Activated CD8-positive, alpha-beta T cell treated with anti-CD3 and anti-CD28 coated beads for 36 hours (primary cell): ENCODE measurements at regions not wholly inside any gene's neighbourhood (a gene's known extent, or its start where the extent isn't known, plus 50 kb on each side); places are given as distances from the start of the nearest gene placed in this dataset.

Experiments
- ATAC-seq: fragments of 200-7000 bp; cut with Tn5 transposase; one replicate; pipeline ENCODE4 v1.10.0; 2021; ENCODE audit warnings: mild to moderate bottlenecking, moderate library complexity
- CTCF ChIA-PET: fragments of 350-600 bp; sonication (Branson Sonifier 250); formaldehyde crosslinking; loops from one replicate; lab custom pipeline; 2021; ENCODE audit warnings: antibody characterized with exemption; lab: Charles Lee
- POLR2A ChIA-PET: fragments of 350-600 bp; sonication (Branson Sonifier 250); formaldehyde crosslinking; loops from one replicate; lab custom pipeline; 2021; ENCODE audit warnings: antibody characterized with exemption; lab: Charles Lee
- DNase-seq: peaks from one replicate; pipeline ENCODE4 v3.0.0-alpha.2; 2020
- H3K27ac Mint-ChIP-seq: one replicate; pipeline ENCODE4 v1.8.0; 2021; ENCODE audit warnings: mild to moderate bottlenecking, mixed read lengths
- H3K27me3 Mint-ChIP-seq: one replicate; pipeline ENCODE4 v1.8.0; 2021; ENCODE audit warnings: mixed read lengths
- H3K36me3 Mint-ChIP-seq: one replicate; pipeline ENCODE4 v1.8.0; 2021; ENCODE audit warnings: low read depth, mixed read lengths
- H3K4me1 Mint-ChIP-seq: one replicate; pipeline ENCODE4 v1.8.0; 2021; ENCODE audit warnings: low read depth, mixed read lengths
- H3K4me3 Mint-ChIP-seq: one replicate; pipeline ENCODE4 v1.8.0; 2021; ENCODE audit warnings: mild to moderate bottlenecking, moderate library complexity, mixed read lengths
- H3K9me3 Mint-ChIP-seq: one replicate; pipeline ENCODE4 v1.8.0; 2021; ENCODE audit warnings: mixed read lengths
- intact Hi-C: fragments of 100-400 bp; cut with micrococcal nuclease; formaldehyde crosslinking; loops from one replicate; pipeline ENCODE4 v1.10.0; 2022
- TF ChIP-seq, protein P1 (sequence below): fragments of 200-600 bp; IDR thresholded peaks from one replicate; pipeline ENCODE4 v1.8.0; 2022; ENCODE audit warnings: antibody characterized with exemption, mild to moderate bottlenecking

DNA sequence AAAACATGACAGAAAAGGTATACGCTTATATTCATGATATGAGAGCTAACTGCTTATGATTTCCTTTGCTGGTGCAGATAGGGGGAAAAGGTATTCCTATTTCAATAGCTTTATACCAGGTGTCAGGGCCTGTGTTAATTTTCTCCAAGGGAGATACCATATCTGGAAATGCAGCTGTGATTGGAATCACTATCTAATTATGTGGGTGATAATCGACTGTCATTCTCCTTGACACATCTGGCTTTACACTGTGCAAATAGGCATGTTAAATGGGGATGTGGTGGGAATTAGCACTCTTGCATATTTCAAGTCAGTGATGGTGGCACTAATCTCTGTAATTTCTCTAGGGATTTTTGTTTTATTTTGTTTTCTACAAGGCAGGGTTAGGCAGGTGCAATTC is 611.1 kb downstream of the CDH9 start:
- Mint-ChIP-seq H3K9me3 (peaks cover 13% of the 10 kb centered on the region), H3K36me3 (no peaks in the 10 kb centered on the region), H3K4me3 (no peak overlapping the region), H3K4me1 (no peaks in the 10 kb centered on the region), H3K27ac (no peak overlapping the region), H3K27me3 (no peaks in the 10 kb centered on the region)
- intact Hi-C loops: no loop called here
- ChIA-PET CTCF (no interaction called here), POLR2A (no interaction called here)
- no peak for DNase-seq
- no peak for ATAC-seq
- TF ChIP-seq, protein P1, sequence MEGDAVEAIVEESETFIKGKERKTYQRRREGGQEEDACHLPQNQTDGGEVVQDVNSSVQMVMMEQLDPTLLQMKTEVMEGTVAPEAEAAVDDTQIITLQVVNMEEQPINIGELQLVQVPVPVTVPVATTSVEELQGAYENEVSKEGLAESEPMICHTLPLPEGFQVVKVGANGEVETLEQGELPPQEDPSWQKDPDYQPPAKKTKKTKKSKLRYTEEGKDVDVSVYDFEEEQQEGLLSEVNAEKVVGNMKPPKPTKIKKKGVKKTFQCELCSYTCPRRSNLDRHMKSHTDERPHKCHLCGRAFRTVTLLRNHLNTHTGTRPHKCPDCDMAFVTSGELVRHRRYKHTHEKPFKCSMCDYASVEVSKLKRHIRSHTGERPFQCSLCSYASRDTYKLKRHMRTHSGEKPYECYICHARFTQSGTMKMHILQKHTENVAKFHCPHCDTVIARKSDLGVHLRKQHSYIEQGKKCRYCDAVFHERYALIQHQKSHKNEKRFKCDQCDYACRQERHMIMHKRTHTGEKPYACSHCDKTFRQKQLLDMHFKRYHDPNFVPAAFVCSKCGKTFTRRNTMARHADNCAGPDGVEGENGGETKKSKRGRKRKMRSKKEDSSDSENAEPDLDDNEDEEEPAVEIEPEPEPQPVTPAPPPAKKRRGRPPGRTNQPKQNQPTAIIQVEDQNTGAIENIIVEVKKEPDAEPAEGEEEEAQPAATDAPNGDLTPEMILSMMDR: no peak

DNA sequence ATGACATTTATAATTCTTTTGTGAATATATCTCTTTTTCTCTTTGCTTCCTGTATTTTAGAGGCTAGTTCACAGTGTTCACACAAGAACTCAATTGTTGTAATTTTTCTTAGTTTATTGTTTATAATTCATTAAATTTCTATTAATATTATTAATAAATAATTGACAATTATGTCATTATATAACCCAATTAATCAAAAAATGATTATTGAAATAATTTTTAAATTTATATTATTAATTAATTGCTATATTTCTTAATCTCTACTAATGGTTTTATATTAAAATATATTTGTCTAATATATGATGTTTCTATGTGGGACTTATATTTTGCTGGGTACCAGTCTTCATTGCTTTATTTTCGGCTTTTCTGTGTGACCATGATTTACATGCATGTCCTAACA is 618.4 kb downstream of the CDH9 start:
- H3K4me3 Mint-ChIP-seq: no peak overlapping the region
- no peak for DNase-seq
- H3K27me3 Mint-ChIP-seq: no peaks in the 10 kb centered on the region
- H3K4me1 Mint-ChIP-seq: no peaks in the 10 kb centered on the region
- no peak overlapping the region for H3K27ac Mint-ChIP-seq
- H3K36me3 Mint-ChIP-seq: no peaks in the 10 kb centered on the region
- ATAC-seq: no peak
- intact Hi-C loops: no loop called here
- peaks cover 6% of the 10 kb centered on the region for H3K9me3 Mint-ChIP-seq
- CTCF ChIA-PET: interaction anchor here (1.0 kb wide), 1 partner anchor 455 kb away, joined by 3 read pairs; no protein-coding TSS in a partner anchor
- POLR2A ChIA-PET: no interaction called here
- TF ChIP-seq, protein P1: no peak

DNA sequence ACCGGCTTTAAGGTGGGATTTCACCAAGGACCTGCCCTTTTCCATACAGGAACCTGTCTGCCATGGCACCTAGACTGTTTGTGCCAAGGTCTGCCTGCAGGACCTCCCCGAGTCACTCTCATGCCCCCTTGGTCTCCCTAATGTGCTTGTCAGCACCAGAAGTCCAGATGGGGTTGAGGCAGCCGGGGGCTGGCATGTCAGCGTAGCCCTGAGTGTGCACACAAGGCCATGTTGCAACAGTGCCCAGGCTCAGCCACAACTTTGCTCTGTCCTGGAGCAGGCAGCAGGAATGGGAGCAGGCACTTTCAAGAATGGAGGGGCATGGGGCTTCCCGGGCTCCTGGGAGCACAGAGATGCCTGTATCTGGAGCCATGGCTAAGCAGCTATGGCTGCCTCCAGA is 621.5 kb downstream of the CDH9 start:
- TF ChIP-seq, protein P1: no peak
- CTCF ChIA-PET: no interaction called here
- ATAC-seq: no peak
- Mint-ChIP-seq H3K27me3 (no peaks in the 10 kb centered on the region), H3K36me3 (no peaks in the 10 kb centered on the region), H3K4me3 (no peak overlapping the region), H3K4me1 (no peaks in the 10 kb centered on the region), H3K27ac (no peak overlapping the region), H3K9me3 (peaks cover 4% of the 10 kb centered on the region)
- intact Hi-C loops: no loop called here
- DNase-seq: no peak
- POLR2A ChIA-PET: no interaction called here

DNA sequence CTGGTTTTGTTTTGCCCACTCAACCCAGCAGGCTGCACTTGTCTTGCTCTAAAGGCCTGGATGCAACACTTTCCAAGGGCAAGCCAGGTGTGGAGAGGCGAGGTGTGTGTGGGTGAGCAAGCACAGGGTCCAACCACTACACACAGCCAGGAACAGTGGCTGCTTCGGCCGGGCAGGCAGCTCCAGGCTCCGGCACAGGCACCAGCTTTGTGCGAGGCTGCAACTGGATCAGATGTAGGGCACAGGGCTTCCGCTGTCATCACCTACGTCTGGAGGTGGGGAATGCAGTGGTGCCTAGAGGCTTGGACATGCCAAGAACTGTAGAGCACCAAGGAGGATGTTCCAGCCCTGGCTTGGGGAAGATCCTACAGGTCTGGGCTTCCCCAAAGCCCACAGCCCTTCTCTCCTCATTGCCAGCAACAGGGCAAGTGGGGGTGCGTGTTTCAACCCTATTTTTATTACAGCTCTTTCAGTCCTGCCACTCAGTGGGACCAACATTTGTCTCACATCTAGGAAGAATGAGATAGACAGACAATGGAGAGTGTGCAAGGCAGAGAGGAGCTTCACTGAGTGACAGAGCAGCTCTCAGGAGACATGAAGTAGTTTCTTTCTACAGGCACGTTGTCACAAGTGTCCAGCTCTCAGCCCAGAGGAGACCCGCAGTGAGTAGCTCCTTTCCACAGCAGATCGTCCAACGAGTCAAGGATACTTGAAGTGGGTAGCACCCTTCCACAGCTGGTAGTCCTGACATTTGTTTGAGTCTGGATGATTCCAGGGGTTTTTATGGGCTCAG is 622.2 kb downstream of the CDH9 start:
- TF ChIP-seq, protein P1: no peak
- Mint-ChIP-seq H3K27ac (no peak overlapping the region), H3K9me3 (peaks cover 6% of the 10 kb centered on the region), H3K4me1 (no peaks in the 10 kb centered on the region), H3K36me3 (no peaks in the 10 kb centered on the region), H3K4me3 (no peak overlapping the region), H3K27me3 (no peaks in the 10 kb centered on the region)
- no peak for DNase-seq
- no peak for ATAC-seq
- CTCF ChIA-PET: no interaction called here
- intact Hi-C loops: no loop called here
- POLR2A ChIA-PET: no interaction called here

DNA sequence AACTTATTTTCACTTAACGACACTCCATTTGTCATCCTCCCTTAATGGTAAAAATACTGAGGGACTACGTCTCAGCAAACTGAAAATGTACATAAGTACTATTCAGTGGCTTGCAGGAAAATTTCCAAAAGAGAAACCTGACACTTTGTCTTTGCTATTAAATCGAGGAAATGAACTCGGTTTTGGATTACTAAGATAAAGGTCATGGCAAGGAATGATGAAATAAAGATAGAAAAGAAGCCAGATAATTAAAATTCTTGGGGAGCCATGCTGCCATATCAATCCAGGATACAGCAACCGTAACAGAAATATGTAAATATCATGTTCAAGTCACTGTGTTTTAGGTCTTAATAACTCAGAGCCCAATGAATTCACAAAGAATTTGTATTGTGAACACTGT is 647.8 kb downstream of the CDH9 start:
- no peak overlapping the region for H3K4me3 Mint-ChIP-seq
- no peaks in the 10 kb centered on the region for H3K27me3 Mint-ChIP-seq
- intact Hi-C loops: no loop called here
- ATAC-seq (no peak), DNase-seq (no peak)
- H3K9me3 Mint-ChIP-seq: peaks cover 22% of the 10 kb centered on the region
- TF ChIP-seq, protein P1: no peak
- ChIA-PET CTCF (no interaction called here), POLR2A (no interaction called here)
- H3K27ac Mint-ChIP-seq: no peak overlapping the region
- no peaks in the 10 kb centered on the region for H3K36me3 Mint-ChIP-seq
- no peaks in the 10 kb centered on the region for H3K4me1 Mint-ChIP-seq
